CD4-positive, CD25-positive, alpha-beta regulatory T cell (primary cell): ENCODE measurements at regions not wholly inside any gene's neighbourhood (a gene's known extent, or its start where the extent isn't known, plus 50 kb on each side); places are given as distances from the start of the nearest gene placed in this dataset.

Source experiments
- ATAC-seq, 2 donors: fragments of 150-1000 bp; cut with Tn5 transposase; one replicate each; pipeline ENCODE4 v1.10.0; 2021; ENCODE audit warnings: low read depth in 2 of 2, moderate number of reproducible peaks in 2 of 2, moderate library complexity in 1 of 2
- DNase-seq, 3 donors: peaks; one replicate each; pipeline versions ENCODE4 v3.0.0 to v3.0.0-alpha.2; 2012 to 2022; ENCODE audit warnings: mixed read lengths in 1 of 3
- H3K27ac ChIP-seq: one replicate; pipeline ENCODE4 v1.7.0; 2013; ENCODE audit warnings: mild to moderate bottlenecking, low read length; ENCODE audit not compliant: insufficient read depth, poor library complexity, severe bottlenecking
- H3K27me3 ChIP-seq: one replicate; pipeline ENCODE4 v1.7.0; 2013; ENCODE audit warnings: low read length; ENCODE audit not compliant: control insufficient read depth, insufficient read depth
- H3K36me3 ChIP-seq: one replicate; pipeline ENCODE4 v1.7.0; 2013; ENCODE audit warnings: mild to moderate bottlenecking, low read length, moderate library complexity; ENCODE audit not compliant: control insufficient read depth, insufficient read depth
- H3K4me1 ChIP-seq: 2 replicates; pipeline ENCODE4 v1.7.0; 2013; ENCODE audit warnings: mild to moderate bottlenecking, low read length; ENCODE audit not compliant: insufficient read depth, control insufficient read depth, poor library complexity, severe bottlenecking
- H3K4me3 ChIP-seq: one replicate; pipeline ENCODE4 v1.7.0; 2013; ENCODE audit warnings: low read depth, mild to moderate bottlenecking, low read length, moderate library complexity
- H3K9me3 ChIP-seq, 2 experiments: 1 replicate in 1 of 2; 2 replicates in 1 of 2; pipeline ENCODE4 v1.7.0; 2013; ENCODE audit warnings: low read length in 2 of 2, mild to moderate bottlenecking in 1 of 2, moderate library complexity in 1 of 2; ENCODE audit not compliant: control insufficient read depth in 2 of 2
- H3K27ac Mint-ChIP-seq, 3 donors: one replicate each; pipeline ENCODE4 v1.8.0; 2020 to 2022; ENCODE audit warnings: mild to moderate bottlenecking in 3 of 3, mixed read lengths in 3 of 3, moderate library complexity in 2 of 3
- H3K27me3 Mint-ChIP-seq: one replicate; pipeline ENCODE4 v1.8.0; 2022; ENCODE audit warnings: mild to moderate bottlenecking, mixed read lengths
- H3K36me3 Mint-ChIP-seq: one replicate; pipeline ENCODE4 v1.8.0; 2020; ENCODE audit warnings: mixed read lengths
- H3K4me1 Mint-ChIP-seq, 4 donors: one replicate each; pipeline ENCODE4 v1.8.0; 2020 to 2022; ENCODE audit warnings: mixed read lengths in 4 of 4, mild to moderate bottlenecking in 1 of 4
- H3K4me3 Mint-ChIP-seq, 4 donors: one replicate each; pipeline ENCODE4 v1.8.0; 2020 to 2022; ENCODE audit warnings: mild to moderate bottlenecking in 4 of 4, mixed read lengths in 4 of 4, moderate library complexity in 3 of 4
- H3K9me3 Mint-ChIP-seq, 7 donors: one replicate each; pipeline ENCODE4 v1.8.0; 2020 to 2022; ENCODE audit warnings: mixed read lengths in 7 of 7, mild to moderate bottlenecking in 3 of 7, moderate library complexity in 2 of 7

- no peaks in the 10 kb centered on the region for H3K4me1 ChIP-seq
- H3K9me3 ChIP-seq: no peaks in the 10 kb centered on the region
- H3K36me3 ChIP-seq: no peaks in the 10 kb centered on the region
- DNase-seq: no peak
- no peak overlapping the region for H3K4me3 ChIP-seq
- no peak for ATAC-seq
- no peak overlapping the region for H3K27ac Mint-ChIP-seq
- H3K27me3 Mint-ChIP-seq: no peaks in the 10 kb centered on the region
- H3K9me3 Mint-ChIP-seq: peaks cover 0 to 9% (median 2%) of the 10 kb centered on the region in 7 donors
- no peaks in the 10 kb centered on the region for H3K4me1 Mint-ChIP-seq
- H3K4me3 Mint-ChIP-seq: no peak overlapping the region
- H3K27ac ChIP-seq: no peak overlapping the region
- no peaks in the 10 kb centered on the region for H3K27me3 ChIP-seq
- no peaks in the 10 kb centered on the region for H3K36me3 Mint-ChIP-seq
Measured at GRCh38 chr7:124459101-124460055, 306.2 kb downstream of the GPR37 start.

- no peak overlapping the region for H3K4me3 ChIP-seq
- peaks cover 0 to 7% (median 0%) of the 10 kb centered on the region in 7 donors for H3K9me3 Mint-ChIP-seq
- no peaks in the 10 kb centered on the region for H3K36me3 Mint-ChIP-seq
- H3K4me1 ChIP-seq: no peaks in the 10 kb centered on the region
- no peak for ATAC-seq
- no peak for DNase-seq
- H3K4me3 Mint-ChIP-seq: no peak overlapping the region
- no peaks in the 10 kb centered on the region for H3K27me3 ChIP-seq
- no peak overlapping the region for H3K27ac ChIP-seq
- H3K36me3 ChIP-seq: no peaks in the 10 kb centered on the region
- H3K27me3 Mint-ChIP-seq: no peaks in the 10 kb centered on the region
- no peaks in the 10 kb centered on the region for H3K4me1 Mint-ChIP-seq
- H3K9me3 ChIP-seq: no peaks in the 10 kb centered on the region
- H3K27ac Mint-ChIP-seq: no peak overlapping the region
Measured at GRCh38 chr7:124457841-124458240, 307.8 kb downstream of the GPR37 start.

GRCh38 chr7:124456286-124456685, 309.3 kb downstream of the GPR37 start:
- H3K36me3 Mint-ChIP-seq: no peaks in the 10 kb centered on the region
- DNase-seq (no peak), ATAC-seq (no peak)
- no peak overlapping the region for H3K27ac ChIP-seq
- no peak overlapping the region for H3K27ac Mint-ChIP-seq
- H3K4me3 Mint-ChIP-seq: no peak overlapping the region
- no peak overlapping the region for H3K4me3 ChIP-seq
- no peaks in the 10 kb centered on the region for H3K36me3 ChIP-seq
- no peaks in the 10 kb centered on the region for H3K9me3 ChIP-seq
- H3K9me3 Mint-ChIP-seq: peaks cover 0 to 7% (median 2%) of the 10 kb centered on the region in 7 donors
- H3K4me1 Mint-ChIP-seq: no peaks in the 10 kb centered on the region
- H3K27me3 ChIP-seq: no peaks in the 10 kb centered on the region
- H3K27me3 Mint-ChIP-seq: no peaks in the 10 kb centered on the region
- no peaks in the 10 kb centered on the region for H3K4me1 ChIP-seq

- no peak overlapping the region for H3K4me3 ChIP-seq
- Mint-ChIP-seq H3K4me1 (no peaks in the 10 kb centered on the region), H3K36me3 (no peaks in the 10 kb centered on the region), H3K4me3 (no peak overlapping the region), H3K9me3 (peaks cover 0 to 5% (median 2%) of the 10 kb centered on the region in 7 donors), H3K27ac (no peak overlapping the region), H3K27me3 (no peaks in the 10 kb centered on the region)
- no peak for DNase-seq
- no peaks in the 10 kb centered on the region for H3K4me1 ChIP-seq
- no peak for ATAC-seq
- H3K27ac ChIP-seq: no peak overlapping the region
- no peaks in the 10 kb centered on the region for H3K9me3 ChIP-seq
- H3K36me3 ChIP-seq: no peaks in the 10 kb centered on the region
- H3K27me3 ChIP-seq: no peaks in the 10 kb centered on the region
Measured at GRCh38 chr7:124452186-124452585, 313.4 kb downstream of the GPR37 start.

GRCh38 chr7:124449896-124450295, 315.7 kb downstream of the GPR37 start:
- peaks cover 0 to 9% (median 2%) of the 10 kb centered on the region in 7 donors for H3K9me3 Mint-ChIP-seq
- H3K4me1 ChIP-seq: no peaks in the 10 kb centered on the region
- no peaks in the 10 kb centered on the region for H3K4me1 Mint-ChIP-seq
- no peaks in the 10 kb centered on the region for H3K36me3 Mint-ChIP-seq
- H3K36me3 ChIP-seq: no peaks in the 10 kb centered on the region
- H3K4me3 Mint-ChIP-seq: no peak overlapping the region
- no peak overlapping the region for H3K27ac ChIP-seq
- H3K27ac Mint-ChIP-seq: no peak overlapping the region
- H3K27me3 Mint-ChIP-seq: no peaks in the 10 kb centered on the region
- ATAC-seq (no peak), DNase-seq (no peak)
- H3K27me3 ChIP-seq: no peaks in the 10 kb centered on the region
- no peak overlapping the region for H3K4me3 ChIP-seq
- H3K9me3 ChIP-seq: no peaks in the 10 kb centered on the region

GRCh38 chr7:124444696-124445480, 320.7 kb downstream of the GPR37 start:
- peaks cover 0 to 6% (median 2%) of the 10 kb centered on the region in 7 donors for H3K9me3 Mint-ChIP-seq
- H3K36me3 Mint-ChIP-seq: no peaks in the 10 kb centered on the region
- no peak overlapping the region for H3K27ac ChIP-seq
- H3K4me1 ChIP-seq: no peaks in the 10 kb centered on the region
- no peaks in the 10 kb centered on the region for H3K27me3 ChIP-seq
- H3K9me3 ChIP-seq: no peaks in the 10 kb centered on the region
- no peaks in the 10 kb centered on the region for H3K4me1 Mint-ChIP-seq
- no peaks in the 10 kb centered on the region for H3K36me3 ChIP-seq
- H3K27ac Mint-ChIP-seq: no peak overlapping the region
- no peak overlapping the region for H3K4me3 Mint-ChIP-seq
- no peak overlapping the region for H3K4me3 ChIP-seq
- no peak for ATAC-seq
- no peaks in the 10 kb centered on the region for H3K27me3 Mint-ChIP-seq
- DNase-seq: no peak

GRCh38 chr7:124443762-124444161, 321.8 kb downstream of the GPR37 start:
- no peak overlapping the region for H3K4me3 ChIP-seq
- H3K27me3 ChIP-seq: no peaks in the 10 kb centered on the region
- Mint-ChIP-seq H3K4me3 (no peak overlapping the region), H3K4me1 (no peaks in the 10 kb centered on the region), H3K36me3 (no peaks in the 10 kb centered on the region), H3K27me3 (no peaks in the 10 kb centered on the region), H3K27ac (no peak overlapping the region), H3K9me3 (peaks cover 0 to 4% (median 2%) of the 10 kb centered on the region in 7 donors)
- H3K4me1 ChIP-seq: no peaks in the 10 kb centered on the region
- no peaks in the 10 kb centered on the region for H3K9me3 ChIP-seq
- no peaks in the 10 kb centered on the region for H3K36me3 ChIP-seq
- ATAC-seq: no peak
- no peak for DNase-seq
- H3K27ac ChIP-seq: no peak overlapping the region
